Lower leg skin (tissue), 3 donors: ENCODE measurements at regions not wholly inside any gene's neighbourhood (a gene's known extent, or its start where the extent isn't known, plus 50 kb on each side); places are given as distances from the start of the nearest gene placed in this dataset.

Experiments
- CTCF ChIP-seq, 3 donors: fragments of 450-650 bp; IDR thresholded peaks; one replicate each; pipeline ENCODE4 v1.5.1; 2016; ENCODE audit warnings: antibody characterized with exemption in 3 of 3, mild to moderate bottlenecking in 3 of 3, moderate library complexity in 2 of 3
- POLR2A ChIP-seq, 2 donors: fragments of 450-650 bp; IDR thresholded peaks; one replicate each; pipeline ENCODE4 v1.6.1; 2016 to 2017; ENCODE audit warnings: antibody characterized with exemption in 2 of 2, mild to moderate bottlenecking in 1 of 2, moderate library complexity in 1 of 2

- TF ChIP-seq CTCF (IDR thresholded peaks at IDR 0.05) (no peak), POLR2A (IDR thresholded peaks at IDR 0.05) (no peak)
Measured at GRCh38 chr6:21942897-21943296, 349.3 kb downstream of the SOX4 start.
